ENCODE measurements at regions not wholly inside any gene's neighbourhood (a gene's known extent, or its start where the extent isn't known, plus 50 kb on each side); places are given as distances from the start of the nearest gene placed in this dataset.

DNA sequence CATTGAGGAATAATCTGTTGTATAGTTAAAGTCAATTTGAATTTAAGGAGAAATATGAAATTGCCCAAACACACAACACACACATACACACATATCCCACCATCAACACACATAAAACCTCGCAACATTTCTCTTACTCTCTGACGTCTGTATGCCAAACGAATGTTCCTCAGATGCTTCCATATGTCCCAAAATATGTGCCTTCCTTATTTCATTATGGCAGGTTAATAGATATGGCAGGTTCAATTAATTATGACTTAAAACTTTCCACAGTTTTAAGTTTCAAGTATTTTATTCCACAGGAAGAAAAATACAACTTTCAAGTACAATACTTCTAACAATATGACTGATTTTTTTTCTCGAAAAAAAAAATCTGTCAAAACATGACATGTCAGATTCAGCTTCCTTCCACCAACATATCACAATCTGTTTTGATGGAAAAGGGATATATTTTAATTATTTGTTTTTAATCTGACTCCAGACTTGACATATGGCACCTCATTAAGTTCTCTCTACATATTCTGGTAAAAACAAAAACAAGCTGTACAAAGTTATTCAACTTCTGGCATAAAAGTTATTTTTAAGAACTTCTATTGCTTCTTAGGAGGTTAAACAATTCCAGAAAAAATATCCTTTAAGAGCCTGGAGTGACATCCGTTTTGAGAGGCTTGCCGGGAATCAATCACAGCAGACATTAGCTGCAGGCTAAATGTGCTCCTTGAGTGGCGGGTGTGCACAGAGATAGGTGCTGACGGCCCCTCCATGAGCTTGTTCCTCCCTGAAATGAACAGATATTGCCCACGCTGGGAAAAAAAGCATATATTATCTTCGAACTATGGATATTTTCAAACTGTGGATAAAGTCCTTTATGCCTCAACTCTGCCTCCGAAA is 812.7 kb downstream of the DCDC2C start:
- DNase-seq: no peak

DNA sequence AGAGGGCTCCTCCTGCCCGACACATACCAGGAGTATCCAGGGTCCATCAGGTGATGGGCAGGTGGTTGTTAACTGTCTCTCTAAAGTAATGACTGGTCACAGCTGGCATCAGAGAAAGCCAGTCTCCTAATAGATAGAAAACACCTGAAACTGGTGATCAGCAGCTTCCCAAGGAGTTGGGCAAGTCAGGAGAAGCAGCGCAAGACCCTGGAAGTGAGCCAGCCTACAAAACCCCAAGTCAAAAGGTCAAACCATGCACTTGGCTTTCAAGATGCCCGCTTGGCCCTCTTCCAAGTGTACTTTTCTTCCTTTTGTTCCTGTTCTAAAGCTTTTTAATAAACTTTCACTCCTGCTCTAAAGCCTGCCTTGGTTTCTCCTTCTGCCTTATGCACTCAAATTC is 815.2 kb downstream of the DCDC2C start:
- DNase-seq: no peak

GRCh38 chr2:4522498-4523421 is 819.4 kb downstream of the DCDC2C start:
- no peak for DNase-seq

- DNase-seq: no peak
Measured at GRCh38 chr2:4527416-4527815, 824.0 kb downstream of the DCDC2C start.

DNA sequence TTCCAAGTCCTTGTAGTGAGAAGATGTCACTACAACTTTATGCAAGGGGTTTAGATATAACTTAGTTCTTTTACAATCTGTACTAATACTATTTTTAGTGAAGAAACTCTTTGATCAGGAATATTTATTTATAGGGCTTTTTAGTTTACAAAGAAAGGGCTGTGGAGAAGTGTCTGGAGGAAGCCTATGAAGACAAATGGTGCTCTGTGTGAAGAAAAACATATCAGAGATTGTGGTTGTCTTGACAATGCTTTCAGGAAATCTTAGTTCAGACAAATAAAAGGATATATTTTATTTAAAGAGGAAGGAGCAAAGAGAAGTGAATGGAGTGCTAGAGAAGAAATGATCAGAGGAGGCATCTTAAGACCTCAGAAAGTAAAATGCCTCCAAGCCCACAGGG is 824.9 kb downstream of the DCDC2C start:
- DNase-seq: no peak

DNA sequence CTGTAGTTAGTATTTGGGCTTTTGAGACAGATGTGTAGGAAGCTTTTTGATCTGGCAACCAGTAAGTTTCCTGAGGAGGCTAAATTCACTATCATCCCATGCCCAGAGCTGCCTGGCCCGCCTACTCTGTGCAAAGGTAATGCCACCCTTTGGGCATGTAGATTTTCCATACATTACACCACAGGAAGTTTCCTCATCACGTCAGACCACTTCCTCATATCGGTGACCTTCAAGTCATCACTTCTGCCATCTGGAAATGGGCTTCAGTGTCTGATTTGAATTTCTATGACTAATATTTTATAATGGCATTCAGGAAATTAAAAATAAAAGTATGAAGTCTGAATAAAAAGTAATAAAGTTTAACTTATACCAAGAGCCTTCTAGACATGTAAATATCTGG is 825.4 kb downstream of the DCDC2C start:
- DNase-seq: no peak

DNA sequence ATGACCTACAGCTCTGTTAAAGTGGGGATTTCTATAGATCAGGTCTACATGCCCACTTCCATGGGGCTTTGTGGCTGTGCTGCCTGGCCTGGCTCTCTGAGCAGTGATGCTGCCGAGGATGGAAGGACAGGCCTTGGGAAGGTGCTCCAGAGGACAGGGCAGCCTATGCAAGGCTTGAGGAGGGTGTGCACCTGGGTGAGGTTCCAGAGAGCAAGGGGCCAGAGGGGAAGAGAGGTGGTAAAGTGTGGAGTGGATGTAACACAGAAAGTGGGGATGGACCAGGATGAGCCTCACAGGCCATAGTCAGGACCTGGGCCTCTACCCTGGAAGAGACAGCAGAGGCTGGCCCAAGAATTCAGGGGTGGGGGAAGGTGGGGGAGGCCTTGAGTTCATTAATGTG is 826.4 kb downstream of the DCDC2C start:
- DNase-seq: no peak

GRCh38 chr2:4530231-4530630 is 826.9 kb downstream of the DCDC2C start:
- no peak for DNase-seq

DNA sequence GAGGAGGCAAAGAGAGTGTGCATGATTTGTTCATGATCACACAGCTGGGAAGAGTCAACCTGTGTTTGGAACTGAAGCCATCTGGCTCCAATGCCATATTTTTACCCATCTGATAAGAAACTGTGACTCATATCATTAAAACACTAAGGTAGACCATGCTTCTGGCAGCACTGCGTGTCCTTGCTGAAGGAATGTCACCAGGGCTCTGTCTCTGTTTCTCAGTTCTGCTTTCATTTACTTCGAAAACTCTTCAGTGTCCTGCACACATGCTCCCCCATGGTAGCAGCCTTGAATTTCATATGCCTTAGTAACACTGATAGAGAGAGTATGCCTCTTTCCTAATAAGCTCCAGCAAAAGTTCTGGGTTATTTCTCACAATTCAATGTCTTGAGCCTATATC is 830.4 kb downstream of the DCDC2C start:
- no peak for DNase-seq

- no peak for DNase-seq
Measured at GRCh38 chr2:4539121-4539520, 835.7 kb downstream of the DCDC2C start.

DNA sequence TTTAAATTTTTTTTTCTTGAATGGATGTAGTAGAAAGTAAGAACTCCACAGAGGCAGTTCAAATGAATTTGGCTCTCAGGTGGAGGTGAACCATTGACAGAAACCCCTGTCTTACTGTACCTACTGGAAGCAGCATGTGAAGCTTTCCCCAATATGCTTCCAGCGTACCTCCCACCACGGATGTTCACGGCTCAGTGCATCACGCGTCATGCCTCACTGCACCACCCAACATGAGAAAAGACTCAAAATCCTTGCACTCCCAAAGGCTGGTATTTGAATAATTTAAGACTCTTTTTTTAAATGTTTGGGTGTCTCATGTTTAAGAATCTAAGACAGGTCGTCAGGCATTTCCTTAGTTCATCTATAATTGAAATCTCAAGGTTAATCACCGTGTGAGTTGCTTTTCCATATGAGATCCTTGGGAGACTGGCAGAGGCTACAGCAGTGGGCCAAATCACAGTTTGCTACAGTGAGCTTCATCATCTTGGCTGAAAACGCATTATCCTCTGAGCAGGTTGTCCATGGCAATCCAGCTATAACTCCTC is 846.4 kb downstream of the DCDC2C start:
- no peak for DNase-seq

GRCh38 chr2:4551691-4552474 is 848.5 kb downstream of the DCDC2C start:
- no peak for DNase-seq

DNA sequence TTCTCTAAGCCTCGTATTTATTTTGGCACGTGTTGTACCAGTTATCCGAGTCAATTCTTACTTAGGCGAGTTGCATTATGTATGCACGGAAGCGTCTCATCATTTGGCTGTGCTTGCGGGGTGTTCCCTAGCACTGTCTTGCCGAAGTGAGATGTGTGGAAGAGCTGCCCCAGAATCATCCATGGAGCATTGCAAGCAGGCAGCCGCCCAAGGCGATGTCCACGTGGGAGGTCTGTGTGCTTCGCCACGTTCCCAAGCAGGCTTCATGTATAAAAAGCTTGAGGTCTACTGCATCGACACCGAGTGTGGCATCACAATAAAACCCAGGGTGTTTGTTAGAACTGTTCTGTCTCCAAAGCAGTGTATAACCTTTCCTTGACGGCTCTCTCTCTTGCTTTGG is 849.9 kb downstream of the DCDC2C start:
- peak; percentile 38 for DNase-seq

DNA sequence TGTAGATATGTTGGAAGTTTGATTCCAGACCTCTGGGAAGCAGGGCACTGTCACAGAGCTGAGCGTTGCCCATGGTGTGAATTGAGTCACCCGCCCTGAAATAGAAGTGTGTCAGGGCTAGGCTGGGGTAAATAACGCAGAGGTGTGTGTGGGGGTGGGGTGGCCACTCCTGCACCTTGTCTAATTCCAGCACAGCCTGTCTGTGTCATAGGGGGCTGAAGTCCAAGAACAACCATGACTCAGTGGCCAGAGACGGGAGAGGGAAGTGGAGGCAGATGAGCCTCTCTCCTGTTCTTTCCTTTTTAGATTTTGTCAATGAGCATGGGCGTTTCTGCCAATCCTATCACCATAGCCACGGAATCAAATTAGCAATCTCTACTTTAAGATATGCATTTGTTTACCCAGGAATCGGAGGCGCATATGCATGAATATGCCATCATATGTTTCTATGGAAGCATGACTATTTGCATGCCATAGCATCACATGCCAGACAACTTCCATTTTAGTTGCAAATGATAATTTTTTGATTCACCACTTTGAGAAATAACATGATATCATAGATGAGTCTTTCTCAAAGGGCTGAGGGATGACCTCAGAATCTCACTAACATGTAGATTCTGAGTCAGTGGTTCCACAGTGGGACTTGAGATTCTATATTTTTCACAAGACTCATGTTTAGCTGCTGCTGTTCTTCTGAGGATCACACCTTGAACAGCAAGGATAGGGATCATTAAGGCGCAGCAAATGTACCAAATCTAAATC is 852.9 kb downstream of the DCDC2C start:
- no peak for DNase-seq

DNA sequence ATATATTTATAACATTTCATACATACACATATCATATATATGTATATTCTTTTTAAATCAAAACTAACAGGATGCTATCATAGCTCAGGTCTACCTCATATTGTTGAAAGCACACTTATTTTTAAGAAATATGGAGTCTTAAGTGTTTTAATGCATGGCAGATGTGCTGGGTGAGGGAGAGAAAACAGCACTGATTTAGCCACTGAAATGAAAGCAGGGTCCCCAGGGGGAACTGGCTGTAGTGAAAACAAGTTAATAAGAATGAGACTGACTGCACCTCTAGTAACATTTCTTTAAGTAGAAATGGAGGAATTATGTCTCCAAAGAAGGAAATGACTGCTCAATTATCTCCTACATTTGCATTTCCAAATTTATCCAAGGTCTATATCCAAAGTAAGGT is 857.8 kb downstream of the DCDC2C start:
- DNase-seq: no peak

DNA sequence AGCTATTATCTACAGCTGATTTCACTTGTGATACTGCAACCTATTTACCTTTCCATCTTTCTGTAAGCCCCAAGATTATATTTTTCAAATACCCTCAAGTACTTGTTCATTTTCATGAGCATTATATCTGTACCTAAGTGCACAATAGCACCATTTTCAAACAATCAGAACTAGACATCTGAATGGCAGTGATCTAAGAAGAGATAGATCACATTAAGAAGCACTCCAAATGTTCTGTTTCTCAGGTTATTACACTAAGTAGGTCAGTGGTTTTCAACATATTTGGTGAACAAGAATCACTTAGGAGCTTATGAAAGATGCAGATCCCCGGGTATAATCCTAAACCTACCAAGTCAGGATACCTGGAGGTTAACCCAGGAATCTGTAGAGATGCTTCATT is 872.7 kb downstream of the DCDC2C start:
- DNase-seq: no peak

- DNase-seq: no peak
Measured at GRCh38 chr2:4579977-4580376, 876.6 kb downstream of the DCDC2C start.

DNA sequence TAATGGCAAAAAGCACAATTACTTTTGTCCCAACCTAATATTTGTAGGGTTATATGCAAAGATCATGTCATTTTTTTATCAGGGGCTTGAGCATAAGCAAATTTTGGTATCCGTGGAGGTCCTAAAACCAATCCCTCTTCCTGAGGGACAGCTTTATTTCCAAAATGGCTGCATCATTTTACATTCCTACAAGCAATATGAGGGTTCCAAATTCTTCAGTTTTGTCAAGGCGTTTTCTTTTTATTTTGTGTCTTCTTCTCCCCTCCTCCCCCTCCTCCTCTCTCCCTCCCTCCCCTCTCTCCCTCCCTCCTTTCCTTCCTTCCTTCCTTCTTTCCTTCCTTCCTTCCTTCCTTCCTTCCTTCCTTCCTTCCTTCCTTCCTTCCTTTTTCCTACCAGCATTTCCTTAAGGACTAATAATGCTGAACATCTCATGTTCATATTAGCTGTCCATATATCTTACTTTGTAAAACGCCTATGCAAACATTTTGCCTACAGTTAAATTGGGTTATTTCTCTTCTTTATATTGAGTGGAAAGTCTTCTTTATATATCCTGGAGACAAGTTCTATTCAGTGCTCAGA is 881.8 kb downstream of the DCDC2C start:
- DNase-seq: no peak

DNA sequence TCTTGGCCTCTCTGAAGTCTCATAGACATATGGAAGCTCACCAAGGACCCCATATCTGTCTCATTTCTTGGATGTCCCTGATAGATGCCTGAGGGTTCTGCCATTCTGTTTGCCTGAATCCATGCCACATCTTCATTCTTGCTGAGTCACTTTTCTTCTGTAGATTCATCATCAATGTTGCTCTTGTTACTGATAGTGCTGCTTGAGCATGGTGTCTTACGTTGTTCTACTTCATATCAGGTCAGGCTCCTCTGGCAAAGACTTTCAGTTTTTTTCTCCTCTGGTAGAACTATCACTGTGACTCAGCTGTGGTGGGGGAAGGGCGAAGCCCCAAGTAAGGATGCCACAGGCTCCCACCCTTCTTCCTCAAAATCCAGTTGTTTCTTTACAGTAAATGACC is 885.2 kb downstream of the DCDC2C start:
- DNase-seq: no peak

DNA sequence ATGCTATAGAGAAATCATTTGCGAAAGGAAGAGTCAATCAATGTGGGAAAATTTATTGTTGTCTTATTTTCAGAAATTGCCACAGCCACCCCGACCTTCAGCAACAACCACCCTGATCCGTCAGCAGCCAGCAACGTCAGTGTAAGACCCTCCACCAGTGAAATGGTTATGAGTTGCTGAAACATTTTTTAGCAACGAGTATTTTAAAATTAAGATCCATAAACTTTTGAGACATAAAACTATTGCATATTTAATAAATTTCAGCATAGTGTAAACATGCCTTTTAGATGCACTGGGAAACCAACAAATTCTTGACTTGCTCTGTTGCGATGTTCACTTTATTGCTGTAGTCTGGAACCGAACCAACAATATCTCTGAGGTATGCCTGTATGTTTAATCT is 887.9 kb downstream of the DCDC2C start:
- no peak for DNase-seq

DNA sequence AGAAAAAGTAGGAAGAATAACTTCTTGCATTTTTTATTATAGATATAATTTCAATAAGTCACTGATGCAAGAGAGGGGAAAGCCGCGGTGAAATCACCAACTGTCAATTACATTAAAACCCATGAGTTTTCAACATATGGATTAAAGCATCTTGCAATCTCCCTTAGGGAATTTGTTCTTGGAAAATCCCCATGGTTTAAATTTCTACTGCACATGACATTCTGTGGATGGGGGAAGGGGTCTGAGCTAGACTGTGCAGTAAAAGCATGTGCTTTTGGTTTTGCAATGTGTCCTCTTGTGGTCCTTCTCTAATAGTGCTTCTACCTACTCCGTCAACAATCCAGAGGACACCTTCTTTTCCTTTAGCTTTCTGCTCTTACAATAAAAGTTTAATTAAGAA is 894.0 kb downstream of the DCDC2C start:
- DNase-seq: no peak

- DNase-seq: no peak
Measured at GRCh38 chr2:4604767-4605166, 901.4 kb downstream of the DCDC2C start.
